ENCODE measurements at regions not wholly inside any gene's neighbourhood (a gene's known extent, or its start where the extent isn't known, plus 50 kb on each side); places are given as distances from the start of the nearest gene placed in this dataset.
"Not testable (repeated sequence)": the region's sequence is repeated elsewhere in the genome, so short reads cannot be mapped to it uniquely, and the experiment has no call there.

DNA sequence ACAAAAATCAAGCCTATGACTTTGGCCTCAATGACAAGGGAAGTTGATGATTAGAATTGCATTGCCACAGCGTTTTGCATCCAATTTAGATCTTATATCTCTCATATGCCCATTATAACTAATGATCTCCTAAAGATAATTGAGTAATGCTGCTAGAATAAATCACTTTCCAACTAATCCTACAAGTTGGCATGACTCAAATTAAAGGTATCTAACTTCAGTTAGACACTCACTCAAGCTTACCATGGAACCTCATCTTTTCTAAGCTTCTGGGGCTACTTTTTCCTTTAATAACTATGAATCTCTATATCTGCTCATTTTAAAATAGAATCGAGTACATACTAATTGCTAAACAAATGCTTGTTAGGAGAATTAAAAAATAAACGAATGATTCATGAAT, 427.8 kb downstream of the BTG1 start:
- H3K27me3 ChIP-seq (replicated peaks; ENCODE audit: control insufficient read depth, insufficient read depth, low read length), result no peaks in the 10 kb centered on the region
- TF ChIP-seq, protein P1, sequence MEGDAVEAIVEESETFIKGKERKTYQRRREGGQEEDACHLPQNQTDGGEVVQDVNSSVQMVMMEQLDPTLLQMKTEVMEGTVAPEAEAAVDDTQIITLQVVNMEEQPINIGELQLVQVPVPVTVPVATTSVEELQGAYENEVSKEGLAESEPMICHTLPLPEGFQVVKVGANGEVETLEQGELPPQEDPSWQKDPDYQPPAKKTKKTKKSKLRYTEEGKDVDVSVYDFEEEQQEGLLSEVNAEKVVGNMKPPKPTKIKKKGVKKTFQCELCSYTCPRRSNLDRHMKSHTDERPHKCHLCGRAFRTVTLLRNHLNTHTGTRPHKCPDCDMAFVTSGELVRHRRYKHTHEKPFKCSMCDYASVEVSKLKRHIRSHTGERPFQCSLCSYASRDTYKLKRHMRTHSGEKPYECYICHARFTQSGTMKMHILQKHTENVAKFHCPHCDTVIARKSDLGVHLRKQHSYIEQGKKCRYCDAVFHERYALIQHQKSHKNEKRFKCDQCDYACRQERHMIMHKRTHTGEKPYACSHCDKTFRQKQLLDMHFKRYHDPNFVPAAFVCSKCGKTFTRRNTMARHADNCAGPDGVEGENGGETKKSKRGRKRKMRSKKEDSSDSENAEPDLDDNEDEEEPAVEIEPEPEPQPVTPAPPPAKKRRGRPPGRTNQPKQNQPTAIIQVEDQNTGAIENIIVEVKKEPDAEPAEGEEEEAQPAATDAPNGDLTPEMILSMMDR (IDR thresholded peaks at IDR 0.05; ENCODE audit: insufficient read depth, low read length, poor library complexity, severe bottlenecking), result no peak
- DNase-seq (ENCODE audit: extremely low read depth, insufficient read length), result no peak
- H3K36me3 ChIP-seq (ENCODE audit: control insufficient read depth, insufficient read depth, low read length), result no peaks in the 10 kb centered on the region
- no peak overlapping the region for H3K4me3 ChIP-seq (replicated peaks; ENCODE audit: low read depth, low read length)

DNA sequence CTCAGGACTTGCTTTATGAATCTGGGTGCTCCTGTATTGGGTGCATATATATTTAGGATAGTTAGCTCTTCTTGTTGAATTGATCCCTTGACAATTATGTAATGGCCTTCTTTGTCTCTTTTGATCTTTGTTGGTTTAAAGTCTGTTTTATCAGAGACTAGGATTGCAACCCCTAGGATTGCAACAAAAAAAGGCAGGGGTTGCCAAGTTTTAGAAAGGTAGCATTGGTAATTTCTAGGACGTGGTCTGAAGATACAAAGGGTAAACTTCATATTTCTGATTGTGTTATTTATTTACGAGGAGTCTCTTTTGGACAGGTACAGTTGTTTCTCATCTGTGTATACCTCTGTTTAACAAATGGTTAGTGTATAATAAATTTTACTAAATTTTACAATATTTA, 433.7 kb downstream of the BTG1 start:
- not testable (repeated sequence) for H3K27me3 ChIP-seq (replicated peaks; ENCODE audit: control insufficient read depth, insufficient read depth, low read length); H3K36me3 ChIP-seq (ENCODE audit: control insufficient read depth, insufficient read depth, low read length); DNase-seq (ENCODE audit: extremely low read depth, insufficient read length); H3K4me3 ChIP-seq (replicated peaks; ENCODE audit: low read depth, low read length)

DNA sequence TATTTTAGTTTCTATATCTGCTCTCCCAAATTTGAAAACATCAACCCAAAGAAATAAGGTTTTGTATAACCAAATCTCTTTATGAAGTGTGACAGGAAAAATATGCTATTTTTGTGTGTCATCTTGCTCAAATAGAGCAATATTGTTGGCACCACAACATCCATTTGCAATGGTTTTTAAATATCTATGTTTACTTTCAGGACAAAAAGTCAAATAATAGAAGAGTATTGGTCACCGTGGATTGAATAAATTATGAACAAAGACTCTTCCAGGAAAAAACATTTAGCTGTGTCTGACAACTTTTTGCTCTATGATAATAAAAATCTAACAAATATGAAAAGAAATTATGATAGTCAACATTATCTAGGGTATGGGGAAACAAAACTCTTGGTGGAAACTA, 439.2 kb downstream of the BTG1 start:
- TF ChIP-seq, protein P1 (IDR thresholded peaks at IDR 0.05; ENCODE audit: insufficient read depth, low read length, poor library complexity, severe bottlenecking), result no peak
- H3K27me3 ChIP-seq (replicated peaks; ENCODE audit: control insufficient read depth, insufficient read depth, low read length), result no peaks in the 10 kb centered on the region
- H3K36me3 ChIP-seq (ENCODE audit: control insufficient read depth, insufficient read depth, low read length), result no peaks in the 10 kb centered on the region
- H3K4me3 ChIP-seq (replicated peaks; ENCODE audit: low read depth, low read length), result no peak overlapping the region
- DNase-seq (ENCODE audit: extremely low read depth, insufficient read length), result no peak

DNA sequence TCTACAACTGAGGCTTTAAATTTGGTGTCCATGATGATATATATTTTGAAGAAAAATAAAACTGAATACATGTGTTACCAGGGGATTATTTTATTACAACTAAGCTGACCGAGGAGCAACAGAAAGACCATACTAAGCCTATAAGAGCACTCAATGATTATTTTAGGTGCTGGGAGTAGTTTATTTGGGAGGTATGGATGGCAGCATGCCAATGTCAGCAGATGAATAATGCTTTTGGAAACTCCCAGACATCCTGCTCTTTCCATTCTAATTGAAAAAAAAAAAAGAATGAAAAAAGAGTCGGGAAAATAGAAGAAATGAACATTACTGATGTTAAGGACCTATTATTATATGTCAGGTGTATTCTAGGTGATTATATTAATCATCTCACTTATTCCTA, 441.2 kb downstream of the BTG1 start:
- TF ChIP-seq, protein P1 (IDR thresholded peaks at IDR 0.05; ENCODE audit: insufficient read depth, low read length, poor library complexity, severe bottlenecking), result no peak
- no peak overlapping the region for H3K4me3 ChIP-seq (replicated peaks; ENCODE audit: low read depth, low read length)
- H3K27me3 ChIP-seq (replicated peaks; ENCODE audit: control insufficient read depth, insufficient read depth, low read length), result no peaks in the 10 kb centered on the region
- H3K36me3 ChIP-seq (ENCODE audit: control insufficient read depth, insufficient read depth, low read length), result no peaks in the 10 kb centered on the region
- no peak for DNase-seq (ENCODE audit: extremely low read depth, insufficient read length)

DNA sequence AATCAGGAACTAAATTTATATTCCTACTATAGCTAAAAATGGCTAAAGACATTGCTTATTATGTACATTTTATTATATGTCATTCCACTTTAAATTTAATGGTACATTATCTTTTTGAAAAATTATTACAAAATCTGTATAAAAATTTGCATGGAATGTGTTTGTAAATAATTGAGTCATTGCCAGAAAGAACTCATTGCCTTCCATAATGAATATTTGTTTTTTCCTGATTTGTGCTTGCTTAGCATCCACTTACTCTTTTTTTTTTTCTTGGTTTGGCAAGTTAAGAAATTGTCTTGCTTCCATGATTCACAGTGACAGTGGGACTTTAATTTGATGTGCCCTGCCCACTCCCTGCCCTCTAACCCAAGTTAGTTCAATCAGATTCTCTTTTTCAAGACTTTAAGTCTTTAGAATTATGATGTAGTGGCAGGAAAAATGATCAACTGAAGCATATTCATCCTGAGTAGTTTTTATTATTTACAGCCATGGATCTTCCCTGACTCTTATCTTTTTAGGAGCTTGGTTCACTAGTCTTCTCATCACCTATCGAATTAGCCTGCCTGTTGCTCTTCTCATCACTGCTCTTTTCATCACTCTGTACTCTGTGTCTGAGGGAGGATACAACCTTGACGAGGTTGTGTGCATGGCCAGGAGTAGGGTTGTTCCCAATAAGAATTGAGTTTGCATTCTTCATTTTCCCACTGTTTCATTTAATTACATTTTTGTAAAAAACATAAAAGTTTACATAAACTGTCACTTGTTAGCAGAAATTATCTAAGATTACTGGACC, 442.0 kb downstream of the BTG1 start:
- Histone ChIP-seq H3K4me3 (replicated peaks; ENCODE audit: low read depth, low read length) (no peak overlapping the region), H3K36me3 (ENCODE audit: control insufficient read depth, insufficient read depth, low read length) (no peaks in the 10 kb centered on the region), H3K27me3 (replicated peaks; ENCODE audit: control insufficient read depth, insufficient read depth, low read length) (no peaks in the 10 kb centered on the region)
- no peak for DNase-seq (ENCODE audit: extremely low read depth, insufficient read length)
- TF ChIP-seq, protein P1 (IDR thresholded peaks at IDR 0.05; ENCODE audit: insufficient read depth, low read length, poor library complexity, severe bottlenecking), result no peak

DNA sequence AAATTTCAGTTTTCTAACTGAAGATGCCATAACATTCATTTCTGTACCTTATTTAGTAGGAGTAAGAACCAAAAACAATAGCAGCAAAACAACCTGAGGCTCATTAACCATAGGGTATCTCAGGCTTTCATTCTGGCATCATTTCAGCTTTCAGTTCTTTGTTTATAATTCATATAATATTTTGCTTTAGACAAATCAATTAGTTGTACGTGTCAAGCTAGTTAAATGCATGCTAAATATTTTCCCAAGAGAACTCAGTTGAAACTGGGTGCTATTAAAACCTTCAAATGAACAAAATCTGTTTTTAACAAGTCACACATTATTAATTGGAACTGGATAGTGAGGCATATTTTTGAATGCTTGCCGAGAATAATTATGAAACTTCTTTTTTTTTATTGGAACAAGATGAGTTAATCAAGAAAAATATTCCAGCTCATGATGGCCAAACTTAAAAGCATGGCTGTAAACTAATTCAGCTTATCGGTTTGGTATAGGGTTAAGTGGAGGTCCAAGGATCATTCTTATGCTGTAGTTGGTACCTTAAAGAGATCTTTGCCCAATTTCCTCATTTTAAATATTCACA, 442.7 kb downstream of the BTG1 start:
- Histone ChIP-seq H3K4me3 (replicated peaks; ENCODE audit: low read depth, low read length) (no peak overlapping the region), H3K36me3 (ENCODE audit: control insufficient read depth, insufficient read depth, low read length) (no peaks in the 10 kb centered on the region), H3K27me3 (replicated peaks; ENCODE audit: control insufficient read depth, insufficient read depth, low read length) (no peaks in the 10 kb centered on the region)
- no peak for DNase-seq (ENCODE audit: extremely low read depth, insufficient read length)
- TF ChIP-seq, protein P1 (IDR thresholded peaks at IDR 0.05; ENCODE audit: insufficient read depth, low read length, poor library complexity, severe bottlenecking), result no peak

All from GM06990 (cell line).